ENCODE measurements at regions not wholly inside any gene's neighbourhood (a gene's known extent, or its start where the extent isn't known, plus 50 kb on each side); places are given as distances from the start of the nearest gene placed in this dataset.

GRCh38 chr1:82867781-82868180, 1067.0 kb downstream of the ADGRL2 start:
- no peaks in the 10 kb centered on the region for H3F3A ChIP-seq (ENCODE audit: low read depth)
- H3K36me3 ChIP-seq = no peaks in the 10 kb centered on the region
- no peak overlapping the region for H3K27ac ChIP-seq
- Mint-ChIP-seq H3K27me3 (ENCODE audit: insufficient read depth, low read depth) (no peaks in the 10 kb centered on the region), H3K4me3 (no peak overlapping the region), H3K9me3 (no peaks in the 10 kb centered on the region), H3K27ac (no peak overlapping the region), H3K4me1 (peaks cover 4% of the 10 kb centered on the region), H3K36me3 (no peaks in the 10 kb centered on the region)
- no peak overlapping the region for H3K4me2 ChIP-seq
- H3K79me2 ChIP-seq (ENCODE audit: low read depth) = no peaks in the 10 kb centered on the region
- no peaks in the 10 kb centered on the region for H3K27me3 ChIP-seq
- DNase-seq (ENCODE audit: low spot score) = no peak
- no peak for TF ChIP-seq EZH2 (IDR thresholded peaks at IDR 0.05)
- no peak overlapping the region for H3K4me3 ChIP-seq
- H2AFZ ChIP-seq (replicated peaks) = no peak overlapping the region
- H3K4me1 ChIP-seq = no peaks in the 10 kb centered on the region
- H4K20me1 ChIP-seq (ENCODE audit: low read depth) = no peaks in the 10 kb centered on the region
- H3K9ac ChIP-seq = no peak overlapping the region
- H3K9me3 ChIP-seq (ENCODE audit: low read depth) = no peaks in the 10 kb centered on the region

DNA sequence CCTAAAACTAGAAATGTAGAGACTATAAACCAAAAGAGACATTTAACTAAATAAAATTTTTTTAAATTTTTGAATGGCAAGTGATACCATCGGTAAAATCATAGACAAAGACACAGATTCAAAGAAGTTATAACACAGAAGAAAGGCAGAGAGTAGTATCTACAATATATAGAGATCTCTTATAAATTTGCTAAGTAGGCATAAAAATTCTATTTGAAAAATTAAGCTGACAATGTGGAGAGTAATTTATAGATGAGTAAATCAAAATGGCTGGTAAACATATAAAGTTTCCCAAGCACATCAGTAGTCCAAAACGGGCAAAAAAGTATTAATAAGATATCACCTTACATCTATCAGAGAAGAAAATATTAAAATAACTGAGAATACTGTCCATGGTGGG, 1061.0 kb downstream of the ADGRL2 start:
- Mint-ChIP-seq H3K9me3 (no peaks in the 10 kb centered on the region), H3K27me3 (ENCODE audit: insufficient read depth, low read depth) (no peaks in the 10 kb centered on the region)
- H3K27ac ChIP-seq = no peak overlapping the region

DNA sequence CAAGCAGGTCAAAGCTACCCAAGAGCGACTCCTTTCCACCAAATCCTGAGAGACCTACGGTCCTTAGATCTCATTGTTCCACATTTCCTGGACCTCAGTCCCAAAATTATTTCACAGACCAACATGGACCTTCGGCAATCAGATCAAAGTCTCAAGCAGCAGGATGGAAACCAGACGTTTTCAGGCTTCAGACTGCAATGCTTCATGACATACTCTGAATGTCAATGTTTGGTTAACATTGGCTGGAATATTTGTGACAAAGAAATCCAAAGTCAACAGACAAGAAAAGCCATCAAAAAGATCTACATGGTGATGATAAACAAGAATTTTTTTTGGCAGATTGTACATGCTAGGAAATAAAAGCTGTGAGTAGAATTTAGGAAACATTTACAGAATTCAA, 1057.3 kb downstream of the ADGRL2 start:
- no peaks in the 10 kb centered on the region for H3K27me3 Mint-ChIP-seq (ENCODE audit: insufficient read depth, low read depth)
- Histone ChIP-seq H3F3A (ENCODE audit: low read depth) (no peaks in the 10 kb centered on the region), H2AFZ (replicated peaks) (no peak overlapping the region)

More for the DNA sequence above, 1061.0 kb downstream of the ADGRL2 start:
- no peaks in the 10 kb centered on the region for H3K36me3 ChIP-seq
- Mint-ChIP-seq H3K27ac (peak overlapping the region; percentile 1), H3K36me3 (no peaks in the 10 kb centered on the region), H3K4me3 (no peak overlapping the region), H3K4me1 (peaks cover 10% of the 10 kb centered on the region)
- no peak overlapping the region for H3K9ac ChIP-seq
- no peak overlapping the region for H2AFZ ChIP-seq (replicated peaks)
- TF ChIP-seq, protein P1, sequence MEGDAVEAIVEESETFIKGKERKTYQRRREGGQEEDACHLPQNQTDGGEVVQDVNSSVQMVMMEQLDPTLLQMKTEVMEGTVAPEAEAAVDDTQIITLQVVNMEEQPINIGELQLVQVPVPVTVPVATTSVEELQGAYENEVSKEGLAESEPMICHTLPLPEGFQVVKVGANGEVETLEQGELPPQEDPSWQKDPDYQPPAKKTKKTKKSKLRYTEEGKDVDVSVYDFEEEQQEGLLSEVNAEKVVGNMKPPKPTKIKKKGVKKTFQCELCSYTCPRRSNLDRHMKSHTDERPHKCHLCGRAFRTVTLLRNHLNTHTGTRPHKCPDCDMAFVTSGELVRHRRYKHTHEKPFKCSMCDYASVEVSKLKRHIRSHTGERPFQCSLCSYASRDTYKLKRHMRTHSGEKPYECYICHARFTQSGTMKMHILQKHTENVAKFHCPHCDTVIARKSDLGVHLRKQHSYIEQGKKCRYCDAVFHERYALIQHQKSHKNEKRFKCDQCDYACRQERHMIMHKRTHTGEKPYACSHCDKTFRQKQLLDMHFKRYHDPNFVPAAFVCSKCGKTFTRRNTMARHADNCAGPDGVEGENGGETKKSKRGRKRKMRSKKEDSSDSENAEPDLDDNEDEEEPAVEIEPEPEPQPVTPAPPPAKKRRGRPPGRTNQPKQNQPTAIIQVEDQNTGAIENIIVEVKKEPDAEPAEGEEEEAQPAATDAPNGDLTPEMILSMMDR (IDR thresholded peaks at IDR 0.05) = no peak
- TF ChIP-seq EZH2 (IDR thresholded peaks at IDR 0.05) = no peak
- TF ChIP-seq EZH2phosphoT487 (IDR thresholded peaks at IDR 0.05) = no peak
- no peaks in the 10 kb centered on the region for H3K4me1 ChIP-seq
- no peaks in the 10 kb centered on the region for H3K79me2 ChIP-seq (ENCODE audit: low read depth)
- H3K4me3 ChIP-seq = no peak overlapping the region
- H3K4me2 ChIP-seq = no peak overlapping the region
- H3K27me3 ChIP-seq = no peaks in the 10 kb centered on the region
- H3F3A ChIP-seq (ENCODE audit: low read depth) = no peaks in the 10 kb centered on the region
- DNase-seq (ENCODE audit: low spot score) = no peak
- H4K20me1 ChIP-seq (ENCODE audit: low read depth) = no peaks in the 10 kb centered on the region
- H3K9me3 ChIP-seq (ENCODE audit: low read depth) = no peaks in the 10 kb centered on the region

DNA sequence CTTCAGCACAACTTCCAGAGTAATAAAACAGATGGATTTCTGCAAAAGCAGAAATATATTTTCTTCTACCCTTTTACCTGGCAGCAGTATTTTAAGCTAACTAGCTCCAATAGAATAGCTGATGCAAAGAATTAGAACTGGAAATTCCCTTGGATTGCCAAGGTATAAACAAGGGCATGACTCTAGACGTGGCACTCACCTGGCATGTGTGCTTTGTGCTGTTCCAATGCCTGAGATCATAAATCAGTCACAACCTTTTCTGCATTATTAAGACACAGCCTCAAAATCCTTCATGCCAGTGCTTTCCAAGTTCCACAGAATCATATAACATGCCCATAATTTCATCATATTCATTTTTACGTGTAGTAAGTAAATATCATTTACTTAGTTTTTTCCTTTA, 1048.7 kb downstream of the ADGRL2 start:
- Histone ChIP-seq H4K20me1 (ENCODE audit: low read depth) (no peaks in the 10 kb centered on the region), H3K79me2 (ENCODE audit: low read depth) (peaks cover 5% of the 10 kb centered on the region), H3K9me3 (ENCODE audit: low read depth) (no peaks in the 10 kb centered on the region), H3K27me3 (no peaks in the 10 kb centered on the region), H3K9ac (no peak overlapping the region), H3K4me3 (no peak overlapping the region), H3K36me3 (no peaks in the 10 kb centered on the region), H2AFZ (replicated peaks) (no peak overlapping the region), H3K4me1 (peaks cover 39% of the 10 kb centered on the region), H3K27ac (no peak overlapping the region), H3K4me2 (no peak overlapping the region), H3F3A (ENCODE audit: low read depth) (peaks cover 35% of the 10 kb centered on the region)
- no peak for DNase-seq (ENCODE audit: low spot score)
- Mint-ChIP-seq H3K4me1 (peaks cover 41% of the 10 kb centered on the region), H3K36me3 (no peaks in the 10 kb centered on the region), H3K4me3 (no peak overlapping the region), H3K27me3 (ENCODE audit: insufficient read depth, low read depth) (no peaks in the 10 kb centered on the region), H3K27ac (no peak overlapping the region), H3K9me3 (peaks cover 2% of the 10 kb centered on the region)
- TF ChIP-seq EZH2 (IDR thresholded peaks at IDR 0.05) (no peak), EZH2phosphoT487 (IDR thresholded peaks at IDR 0.05) (no peak)
- TF ChIP-seq, protein P1 (IDR thresholded peaks at IDR 0.05) = no peak

More for the DNA sequence above, 1057.3 kb downstream of the ADGRL2 start:
- H3K9ac ChIP-seq = no peak overlapping the region
- no peaks in the 10 kb centered on the region for H4K20me1 ChIP-seq (ENCODE audit: low read depth)
- H3K79me2 ChIP-seq (ENCODE audit: low read depth) = no peaks in the 10 kb centered on the region
- no peaks in the 10 kb centered on the region for H3K4me1 ChIP-seq
- H3K36me3 Mint-ChIP-seq = peaks cover 2% of the 10 kb centered on the region
- no peak overlapping the region for H3K27ac Mint-ChIP-seq
- H3K9me3 ChIP-seq (ENCODE audit: low read depth) = no peaks in the 10 kb centered on the region
- TF ChIP-seq, protein P1 (IDR thresholded peaks at IDR 0.05) = no peak
- TF ChIP-seq EZH2phosphoT487 (IDR thresholded peaks at IDR 0.05) (no peak), EZH2 (IDR thresholded peaks at IDR 0.05) (no peak)
- no peak for DNase-seq (ENCODE audit: low spot score)
- no peak overlapping the region for H3K4me3 ChIP-seq
- no peak overlapping the region for H3K4me2 ChIP-seq
- H3K36me3 ChIP-seq = no peaks in the 10 kb centered on the region
- H3K27ac ChIP-seq = no peak overlapping the region
- no peaks in the 10 kb centered on the region for H3K27me3 ChIP-seq
- peaks cover 2% of the 10 kb centered on the region for H3K9me3 Mint-ChIP-seq
- H3K4me3 Mint-ChIP-seq = no peak overlapping the region
- peaks cover 7% of the 10 kb centered on the region for H3K4me1 Mint-ChIP-seq
